Uterus (tissue), 3 donors: ENCODE measurements at regions not wholly inside any gene's neighbourhood (a gene's known extent, or its start where the extent isn't known, plus 50 kb on each side); places are given as distances from the start of the nearest gene placed in this dataset.

ENCODE experiments used
- DNase-seq, 2 donors: peaks; one replicate each; pipeline ENCODE4 v3.0.0-alpha.2; 2019 to 2020
- H3K27ac ChIP-seq, 2 donors: fragments of 200-600 bp; sonication (generic); 1 replicate in 1 of 2; 2 replicates in 1 of 2; pipeline ENCODE4 v1.5.1; 2016 to 2018
- H3K27me3 ChIP-seq, 2 donors: fragments of 200-600 bp; sonication (generic); one replicate each; pipeline ENCODE4 v1.5.1; 2018 to 2019; ENCODE audit warnings: control low read depth in 1 of 2
- H3K36me3 ChIP-seq, 2 donors: fragments of 200-600 bp; sonication (generic); one replicate each; pipeline ENCODE4 v1.5.1; 2019; ENCODE audit warnings: control low read depth in 1 of 2
- H3K4me1 ChIP-seq, 2 donors: fragments of 200-600 bp; sonication (generic); one replicate each; pipeline ENCODE4 v1.5.1; 2018 to 2019; ENCODE audit warnings: control low read depth in 1 of 2
- H3K4me3 ChIP-seq, 2 donors: fragments of 200-600 bp; sonication (generic); 1 replicate in 1 of 2; 2 replicates in 1 of 2; pipeline ENCODE4 v1.5.1; 2018 to 2019; ENCODE audit warnings: mild to moderate bottlenecking in 1 of 2
- H3K9me3 ChIP-seq, 2 donors: fragments of 200-600 bp; sonication (generic); one replicate each; pipeline ENCODE4 v1.5.1; 2019; ENCODE audit warnings: control low read depth in 1 of 2
- POLR2A ChIP-seq, 2 donors: fragments of 450-650 bp; IDR thresholded peaks; one replicate each; pipeline ENCODE4 v1.6.1; 2016; ENCODE audit warnings: antibody characterized with exemption in 2 of 2, mild to moderate bottlenecking in 1 of 2, moderate library complexity in 1 of 2
- intact Hi-C: fragments of 100-400 bp; cut with DNase I; formaldehyde crosslinking; loops from one replicate; pipeline ENCODE4 v1.15.1; 2023; ENCODE audit warnings: low total_unique reads
- TF ChIP-seq, protein P1 (sequence below), 4 experiments: fragments of 200-600 bp in 2 of 4; fragments of 450-650 bp in 2 of 4; sonication (generic) in 2 of 4; IDR thresholded peaks; one replicate each; pipeline ENCODE4 v1.5.1; 2016 to 2019; ENCODE audit warnings: antibody characterized with exemption in 4 of 4, mild to moderate bottlenecking in 2 of 4, moderate library complexity in 1 of 4
- donor health status: DM: yes; HTN: yes; CAD: no.

DNA sequence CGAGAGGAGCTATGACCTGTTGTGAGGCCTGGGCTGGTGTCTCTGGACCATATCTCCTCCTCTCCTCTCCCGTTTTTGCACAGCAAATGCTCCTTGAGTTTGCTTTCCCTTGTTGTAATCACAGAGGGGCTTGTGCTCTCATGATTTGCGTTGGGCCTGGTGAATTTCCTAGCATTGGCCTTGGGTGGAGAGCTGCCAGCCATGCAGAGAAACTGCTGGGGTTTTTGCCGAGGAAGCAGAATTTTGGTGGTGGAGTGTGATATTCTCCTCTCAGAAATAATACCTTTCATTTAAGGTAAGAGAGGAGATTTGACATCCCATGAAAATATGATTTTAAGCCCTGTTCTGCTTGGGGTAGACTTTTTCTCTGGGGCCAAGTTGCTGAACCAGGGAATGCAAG, 175.7 kb upstream of the CADM1 start:
- intact Hi-C loops, result no loop called here
- Histone ChIP-seq H3K9me3 (no peaks in the 10 kb centered on the region), H3K27me3 (no peaks in the 10 kb centered on the region), H3K4me1 (no peaks in the 10 kb centered on the region), H3K4me3 (no peak overlapping the region), H3K36me3 (no peaks in the 10 kb centered on the region), H3K27ac (no peak overlapping the region)
- no peak for DNase-seq
- no peak for TF ChIP-seq POLR2A (IDR thresholded peaks at IDR 0.05)
- TF ChIP-seq, protein P1, sequence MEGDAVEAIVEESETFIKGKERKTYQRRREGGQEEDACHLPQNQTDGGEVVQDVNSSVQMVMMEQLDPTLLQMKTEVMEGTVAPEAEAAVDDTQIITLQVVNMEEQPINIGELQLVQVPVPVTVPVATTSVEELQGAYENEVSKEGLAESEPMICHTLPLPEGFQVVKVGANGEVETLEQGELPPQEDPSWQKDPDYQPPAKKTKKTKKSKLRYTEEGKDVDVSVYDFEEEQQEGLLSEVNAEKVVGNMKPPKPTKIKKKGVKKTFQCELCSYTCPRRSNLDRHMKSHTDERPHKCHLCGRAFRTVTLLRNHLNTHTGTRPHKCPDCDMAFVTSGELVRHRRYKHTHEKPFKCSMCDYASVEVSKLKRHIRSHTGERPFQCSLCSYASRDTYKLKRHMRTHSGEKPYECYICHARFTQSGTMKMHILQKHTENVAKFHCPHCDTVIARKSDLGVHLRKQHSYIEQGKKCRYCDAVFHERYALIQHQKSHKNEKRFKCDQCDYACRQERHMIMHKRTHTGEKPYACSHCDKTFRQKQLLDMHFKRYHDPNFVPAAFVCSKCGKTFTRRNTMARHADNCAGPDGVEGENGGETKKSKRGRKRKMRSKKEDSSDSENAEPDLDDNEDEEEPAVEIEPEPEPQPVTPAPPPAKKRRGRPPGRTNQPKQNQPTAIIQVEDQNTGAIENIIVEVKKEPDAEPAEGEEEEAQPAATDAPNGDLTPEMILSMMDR (IDR thresholded peaks at IDR 0.05), result no peak

DNA sequence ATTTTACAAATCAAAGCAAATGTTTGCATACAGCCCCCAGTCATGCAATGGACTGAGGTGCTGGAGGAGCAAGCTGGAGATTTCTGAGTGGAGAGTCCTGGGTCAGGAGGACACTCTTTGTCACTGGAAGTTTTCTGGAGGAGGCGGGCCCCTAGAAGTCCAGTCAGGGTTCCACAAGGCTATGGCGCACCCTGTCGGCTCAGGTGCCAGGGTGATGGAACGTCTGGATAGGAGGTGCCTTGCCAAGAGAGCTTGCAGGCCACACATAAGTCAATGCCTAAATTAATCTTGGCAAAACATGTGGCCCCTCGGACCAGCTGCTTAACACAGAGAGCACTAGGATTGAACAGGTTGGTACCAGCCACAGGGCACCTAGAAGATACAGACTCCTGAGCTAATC, 174.7 kb upstream of the CADM1 start:
- intact Hi-C loops, result no loop called here
- H3K4me1 ChIP-seq, result no peaks in the 10 kb centered on the region
- no peaks in the 10 kb centered on the region for H3K36me3 ChIP-seq
- no peak overlapping the region for H3K27ac ChIP-seq
- no peak overlapping the region for H3K4me3 ChIP-seq
- DNase-seq, result no peak
- H3K9me3 ChIP-seq, result no peaks in the 10 kb centered on the region
- TF ChIP-seq POLR2A (IDR thresholded peaks at IDR 0.05), result no peak
- TF ChIP-seq, protein P1 (IDR thresholded peaks at IDR 0.05), result no peak
- H3K27me3 ChIP-seq, result no peaks in the 10 kb centered on the region

DNA sequence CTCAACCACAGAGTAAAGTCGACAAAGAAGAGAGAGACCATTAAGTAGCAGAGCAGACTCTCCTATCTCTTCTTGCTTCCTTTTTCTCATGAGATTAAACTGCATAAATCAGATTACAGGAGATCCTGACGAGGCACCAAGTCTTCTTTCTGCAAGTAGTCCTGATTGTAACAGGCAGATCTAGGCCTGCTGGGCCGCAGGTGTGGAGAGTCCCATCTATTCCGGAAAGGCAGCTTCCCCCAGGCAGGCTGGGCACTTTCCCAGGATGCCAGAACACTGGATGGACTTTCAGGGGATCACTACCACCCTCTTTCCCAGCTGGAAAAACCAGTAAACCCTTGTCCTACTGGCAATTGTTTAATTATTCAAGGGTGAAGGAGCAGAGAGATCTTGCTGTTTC, 173.0 kb upstream of the CADM1 start:
- no peak overlapping the region for H3K4me3 ChIP-seq
- H3K36me3 ChIP-seq, result no peaks in the 10 kb centered on the region
- H3K9me3 ChIP-seq, result no peaks in the 10 kb centered on the region
- no peaks in the 10 kb centered on the region for H3K4me1 ChIP-seq
- intact Hi-C loops, result no loop called here
- no peak for TF ChIP-seq POLR2A (IDR thresholded peaks at IDR 0.05)
- TF ChIP-seq, protein P1 (IDR thresholded peaks at IDR 0.05), result no peak
- no peak for DNase-seq
- no peak overlapping the region for H3K27ac ChIP-seq
- H3K27me3 ChIP-seq, result no peaks in the 10 kb centered on the region

DNA sequence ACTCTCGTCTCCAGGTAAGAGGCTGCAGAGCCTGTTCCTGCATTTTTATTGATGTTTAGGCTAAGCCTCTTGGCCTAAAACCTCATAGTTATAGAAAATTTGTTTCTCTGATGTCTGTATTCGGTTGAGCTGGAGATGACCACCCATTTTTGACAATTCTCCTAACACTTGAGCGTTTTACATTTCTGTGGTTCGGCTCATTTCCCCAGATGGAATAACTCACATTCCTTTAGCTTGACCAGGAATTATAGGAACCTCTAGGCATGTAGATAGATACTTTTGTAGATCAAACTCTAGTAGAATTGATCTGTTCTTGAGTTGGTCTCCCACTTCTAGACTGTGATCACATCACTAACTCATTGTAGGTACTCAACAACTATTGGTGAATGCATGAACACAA, 172.6 kb upstream of the CADM1 start:
- TF ChIP-seq, protein P1 (IDR thresholded peaks at IDR 0.05), result no peak
- TF ChIP-seq POLR2A (IDR thresholded peaks at IDR 0.05), result no peak

DNA sequence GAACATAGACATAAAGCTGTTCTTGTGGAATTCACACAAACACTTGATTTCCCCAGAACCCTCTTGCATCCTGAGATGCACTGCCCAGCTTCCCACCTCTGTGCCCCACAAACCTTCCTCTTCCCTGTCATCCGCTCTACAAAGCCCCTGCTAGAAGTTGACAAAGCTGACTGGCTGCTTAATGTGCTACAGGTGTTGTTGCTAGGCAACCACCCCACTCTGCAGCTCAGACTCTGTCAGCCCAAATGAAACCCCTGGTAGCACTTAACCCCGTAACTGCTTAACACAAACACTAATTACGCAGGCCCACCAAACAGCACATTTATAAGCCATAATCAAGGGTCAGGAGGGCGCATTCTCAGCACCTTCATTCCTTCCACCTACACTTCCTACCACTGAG, 172.0 kb upstream of the CADM1 start:
- H3K9me3 ChIP-seq, result no peaks in the 10 kb centered on the region
- DNase-seq, result no peak
- no peaks in the 10 kb centered on the region for H3K27me3 ChIP-seq
- H3K4me3 ChIP-seq, result no peak overlapping the region
- intact Hi-C loops, result no loop called here
- H3K4me1 ChIP-seq, result no peaks in the 10 kb centered on the region
- H3K27ac ChIP-seq, result no peak overlapping the region
- no peaks in the 10 kb centered on the region for H3K36me3 ChIP-seq
- no peak for TF ChIP-seq POLR2A (IDR thresholded peaks at IDR 0.05)
- TF ChIP-seq, protein P1 (IDR thresholded peaks at IDR 0.05), result no peak

More for the DNA sequence above, 172.6 kb upstream of the CADM1 start:
- H3K36me3 ChIP-seq, result no peaks in the 10 kb centered on the region
- H3K27me3 ChIP-seq, result no peaks in the 10 kb centered on the region
- no peak overlapping the region for H3K4me3 ChIP-seq
- no peaks in the 10 kb centered on the region for H3K9me3 ChIP-seq
- H3K27ac ChIP-seq, result no peak overlapping the region
- intact Hi-C loops, result no loop called here
- no peak for DNase-seq
- H3K4me1 ChIP-seq, result no peaks in the 10 kb centered on the region
